Mucosa of gallbladder (tissue), 1 donor: ENCODE measurements at regions not wholly inside any gene's neighbourhood (a gene's known extent, or its start where the extent isn't known, plus 50 kb on each side); places are given as distances from the start of the nearest gene placed in this dataset.

Source experiments
- DNase-seq: peaks from one replicate; pipeline ENCODE4 v3.0.0-alpha.2; 2020; ENCODE audit warnings: low spot score
- donor health status: DM: no; HTN: no; CAD: no.

DNA sequence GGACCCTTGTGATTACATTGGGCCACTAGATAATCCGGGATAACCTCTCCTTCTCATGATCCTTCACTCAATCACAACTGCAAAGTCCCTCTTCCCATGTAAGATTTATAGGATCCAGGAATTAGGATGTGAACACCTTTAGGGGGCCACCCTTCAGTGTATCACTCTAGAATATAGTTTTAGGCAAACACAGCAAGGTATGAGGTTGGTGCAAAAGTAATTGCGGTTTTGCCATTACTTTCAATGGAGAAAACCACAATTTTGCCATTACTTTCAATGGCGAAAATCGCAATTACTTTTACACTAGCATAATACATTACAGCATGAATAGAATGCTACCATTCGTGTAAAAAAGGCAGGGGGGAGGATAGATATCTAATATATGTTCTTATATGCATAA, 104.0 kb downstream of the BAMBI start:
- DNase-seq, result no peak

DNA sequence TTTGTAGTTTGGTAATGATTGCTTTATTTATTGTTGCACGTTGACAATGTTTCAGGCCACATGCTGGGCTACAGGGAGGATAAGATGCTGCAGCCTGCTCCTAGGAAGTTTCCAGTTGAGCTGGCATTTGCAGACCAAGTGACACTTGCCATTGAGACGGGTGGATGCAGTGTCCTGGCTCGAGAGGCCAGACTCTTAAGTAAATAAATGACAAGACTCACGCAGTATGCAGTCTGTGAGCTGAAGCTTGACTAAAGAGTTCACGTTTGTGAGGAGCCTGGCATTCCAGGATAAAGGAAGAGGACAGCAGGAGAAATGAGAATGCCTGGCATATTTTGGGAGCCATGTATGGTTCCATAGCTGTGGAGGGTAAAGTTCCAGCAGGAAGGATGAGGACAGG, 105.8 kb downstream of the BAMBI start:
- DNase-seq, result no peak

DNA sequence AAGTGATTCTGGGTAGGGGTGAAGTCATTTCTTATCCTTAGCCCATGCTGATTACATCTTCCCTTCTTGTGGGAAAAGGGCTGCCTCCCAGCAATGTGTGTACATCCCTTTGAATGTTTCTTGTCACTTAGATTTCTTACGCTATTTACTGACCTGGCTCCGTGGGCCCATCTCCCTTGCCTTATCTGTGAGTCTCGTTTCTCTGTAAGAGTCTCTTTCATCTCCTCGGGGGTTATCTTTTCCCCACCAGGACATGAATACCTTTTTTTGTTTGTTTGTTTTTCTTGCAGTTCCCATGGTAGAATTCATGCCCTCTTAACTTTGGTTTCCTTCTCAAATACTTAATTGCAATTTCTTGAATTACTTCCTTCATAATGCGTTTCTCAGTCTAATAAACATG, 107.7 kb downstream of the BAMBI start:
- no peak for DNase-seq

DNA sequence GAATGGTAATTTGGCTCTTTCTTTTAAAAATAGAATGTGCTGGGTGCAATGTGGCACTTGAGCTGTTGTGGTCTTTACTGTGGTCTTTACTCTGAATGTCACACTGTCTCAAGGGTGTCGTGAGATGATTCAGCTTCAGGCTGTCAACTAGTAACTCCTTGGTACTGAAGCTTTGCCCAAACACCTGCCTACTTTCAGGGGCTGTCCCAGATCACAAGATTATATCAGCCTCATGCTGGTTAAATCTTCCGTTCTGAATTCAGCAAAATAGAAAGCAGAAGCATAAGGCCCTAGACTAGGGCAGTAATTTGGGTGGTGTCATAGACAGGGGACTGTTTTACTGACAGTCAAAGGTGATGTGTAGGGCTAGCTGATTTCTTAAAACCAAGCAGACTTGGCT, 110.9 kb downstream of the BAMBI start:
- DNase-seq, result no peak

DNA sequence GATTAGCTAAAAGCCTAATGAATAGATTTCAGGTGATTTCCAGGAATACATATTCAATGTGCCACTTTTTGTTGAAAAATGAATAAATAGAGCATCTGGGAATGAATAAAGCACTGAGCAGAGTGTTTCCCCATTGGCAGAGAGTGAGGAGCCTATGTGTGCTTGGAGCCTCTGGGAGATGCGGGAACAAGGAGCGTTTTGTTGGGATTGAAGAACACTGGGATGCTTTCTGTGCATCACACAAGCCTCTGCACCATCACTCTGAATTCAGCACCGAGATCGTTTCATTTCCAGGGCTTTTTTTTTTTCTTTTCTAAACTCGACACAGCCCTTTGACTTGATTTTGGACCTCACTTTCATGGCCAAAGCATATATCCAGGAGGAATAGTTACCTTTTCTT, 111.4 kb downstream of the BAMBI start:
- DNase-seq, result no peak

DNA sequence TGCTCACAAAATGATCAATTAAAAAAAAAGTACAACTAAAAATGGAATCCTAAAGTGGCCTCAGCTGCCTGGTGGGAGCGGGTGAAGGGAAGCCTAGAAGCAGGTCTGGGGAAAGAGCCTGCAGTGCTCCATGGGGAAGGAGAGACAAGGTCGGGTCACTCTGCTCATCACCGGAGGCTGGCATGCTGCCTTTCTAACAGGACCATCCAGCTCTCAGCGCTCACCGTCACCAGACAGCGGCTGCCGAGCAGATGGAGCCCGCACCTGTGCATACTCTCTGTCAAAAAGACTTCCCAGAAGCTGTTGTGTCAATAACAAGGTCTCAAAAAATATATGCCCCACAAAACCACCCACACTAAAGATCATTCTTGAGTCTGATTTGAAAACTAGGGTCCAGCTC, 112.8 kb downstream of the BAMBI start:
- DNase-seq, result no peak

DNA sequence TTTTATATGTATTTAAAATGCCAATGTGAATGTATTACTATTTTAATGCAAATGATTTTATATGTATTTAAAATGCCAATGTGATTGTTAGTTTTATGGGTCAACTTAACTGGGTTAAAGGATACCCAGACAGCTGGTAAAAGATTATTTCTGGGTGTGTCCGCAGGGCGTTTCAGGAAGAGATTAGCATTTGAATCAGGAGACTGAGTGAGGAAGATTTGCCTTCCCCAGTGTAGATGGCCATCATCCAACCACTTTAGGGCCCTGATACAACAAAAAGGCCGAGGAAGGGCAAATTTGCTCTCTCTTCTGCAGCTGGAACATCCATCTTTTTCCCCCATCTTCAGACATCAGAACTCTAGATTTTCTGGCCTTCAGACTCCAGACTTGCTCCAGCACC, 116.2 kb downstream of the BAMBI start:
- no peak for DNase-seq

DNA sequence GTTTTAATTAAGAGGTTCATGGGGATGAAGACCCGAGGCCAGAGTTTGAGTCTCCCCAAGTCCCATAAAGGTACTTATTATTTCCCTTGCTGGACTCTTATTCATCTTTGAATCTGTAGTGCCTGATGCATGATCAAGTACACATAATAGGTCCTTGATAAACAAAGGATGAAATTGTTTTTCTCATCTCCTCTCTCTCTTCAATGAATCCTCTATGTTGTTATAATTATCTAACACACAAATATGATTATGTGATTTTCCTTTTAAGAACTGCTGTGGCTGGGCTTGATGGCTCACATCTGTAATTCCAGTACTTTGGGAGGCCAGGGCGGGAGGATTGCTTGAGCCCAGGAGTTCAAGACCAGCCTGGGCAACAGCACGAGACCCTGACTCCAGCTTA, 117.7 kb downstream of the BAMBI start:
- DNase-seq, result no peak

DNA sequence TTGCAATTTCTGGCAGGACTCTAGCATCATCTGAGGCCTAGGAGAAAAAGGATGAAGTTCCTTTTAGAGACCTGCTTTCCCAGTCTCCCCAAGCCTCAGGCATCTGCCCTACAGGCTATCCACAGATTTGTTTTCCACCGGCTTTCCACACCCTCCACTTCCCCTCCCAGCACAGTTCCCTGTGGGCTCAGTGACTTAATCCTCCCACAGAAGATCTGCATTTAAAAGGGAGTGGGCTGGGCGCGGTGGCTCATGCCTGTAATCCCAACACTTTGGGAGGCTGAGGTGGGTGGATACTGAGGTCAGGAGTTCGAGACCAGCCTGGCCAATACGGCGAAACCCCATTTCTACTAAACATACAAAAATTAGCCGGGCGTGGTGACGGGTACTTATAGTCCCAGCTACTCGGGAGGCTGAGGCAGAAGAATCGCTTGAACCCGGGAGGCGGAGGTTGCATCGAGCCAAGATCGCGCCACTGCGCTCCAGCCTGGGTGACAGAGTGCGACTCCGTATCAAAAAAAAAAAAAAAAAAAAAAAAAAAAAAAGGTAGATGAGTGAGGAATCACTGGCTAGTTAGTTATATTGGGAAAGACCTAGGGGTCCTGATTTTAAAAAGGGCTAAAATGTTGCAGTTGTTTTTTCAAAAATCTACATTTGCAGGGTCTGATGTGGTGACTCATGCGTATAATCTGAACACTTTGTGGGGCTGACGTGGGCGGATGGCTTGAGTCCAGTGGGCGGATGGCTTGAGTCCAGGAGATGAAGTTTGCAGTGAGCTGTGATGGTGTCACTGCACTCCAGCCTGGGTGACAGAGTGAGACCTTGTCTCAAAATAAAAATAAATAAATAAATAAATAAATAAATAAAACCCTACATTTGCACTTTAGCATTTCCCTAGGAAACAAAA, 119.5 kb downstream of the BAMBI start:
- peak; percentile 23 for DNase-seq

DNA sequence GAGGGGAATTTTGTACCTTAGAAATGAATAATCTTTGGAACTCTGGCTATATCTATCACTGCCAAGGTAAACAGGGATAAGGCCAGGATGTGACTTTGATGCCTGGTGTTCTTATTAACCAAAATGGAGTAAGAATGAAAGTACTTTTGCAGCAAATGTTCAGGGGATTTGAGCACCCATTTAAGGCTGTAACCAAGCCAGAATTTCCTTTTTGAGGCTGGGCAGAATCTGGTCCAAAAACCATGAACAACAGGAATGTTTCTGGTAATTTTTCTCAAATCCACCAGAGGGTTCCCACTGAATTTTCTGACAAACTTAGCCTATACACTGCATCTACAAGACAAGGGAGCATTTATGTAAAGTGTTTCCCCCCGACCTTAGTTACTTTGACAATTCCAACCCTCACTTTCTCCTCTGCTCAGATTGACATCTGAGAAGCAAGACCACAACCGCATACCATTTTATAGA, 120.6 kb downstream of the BAMBI start:
- no peak for DNase-seq

DNA sequence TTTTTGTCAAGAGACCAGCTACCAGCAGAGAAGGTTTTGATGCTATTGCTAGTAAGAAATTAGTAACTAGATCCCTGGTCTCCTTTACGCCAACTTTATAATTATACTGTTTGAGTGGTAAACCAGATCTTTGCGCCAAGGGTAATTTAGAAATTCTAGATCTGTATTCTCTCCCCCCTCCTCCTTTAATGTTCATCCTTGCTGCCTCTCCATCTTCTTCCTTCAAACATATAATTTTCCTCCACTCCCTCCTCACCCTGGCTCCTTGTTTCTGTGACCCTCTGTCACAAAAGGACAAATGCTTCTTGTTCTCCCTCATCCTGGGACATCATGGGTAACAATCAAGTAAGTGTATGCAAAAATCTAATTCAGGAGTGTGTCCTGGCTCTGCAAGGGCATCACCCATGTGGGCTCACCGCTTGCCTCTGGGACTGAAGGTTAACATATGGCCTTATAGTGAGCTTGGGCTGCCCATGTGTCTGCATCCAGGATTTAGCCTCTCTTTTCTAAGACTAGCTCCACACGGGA, 121.2 kb downstream of the BAMBI start:
- no peak for DNase-seq

DNA sequence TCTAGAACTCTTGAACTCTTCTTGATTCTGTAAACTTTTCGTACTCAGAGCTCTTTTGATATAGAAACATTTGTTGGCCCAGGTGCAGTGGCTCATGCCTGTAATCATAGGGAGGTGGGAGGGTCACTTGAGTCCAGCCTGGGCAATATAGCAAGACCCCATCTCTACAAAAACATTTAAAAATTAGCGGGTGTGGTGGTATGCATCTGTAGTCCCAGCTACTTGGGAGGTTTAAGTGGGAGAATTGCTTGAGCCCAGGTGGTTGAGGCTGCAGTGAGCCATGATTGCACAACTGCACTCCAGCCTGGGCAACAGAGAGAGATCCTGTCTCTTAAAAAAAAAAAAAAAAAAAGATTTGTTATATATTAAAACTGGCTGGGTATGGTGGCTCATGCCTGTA, 121.6 kb downstream of the BAMBI start:
- DNase-seq, result no peak

DNA sequence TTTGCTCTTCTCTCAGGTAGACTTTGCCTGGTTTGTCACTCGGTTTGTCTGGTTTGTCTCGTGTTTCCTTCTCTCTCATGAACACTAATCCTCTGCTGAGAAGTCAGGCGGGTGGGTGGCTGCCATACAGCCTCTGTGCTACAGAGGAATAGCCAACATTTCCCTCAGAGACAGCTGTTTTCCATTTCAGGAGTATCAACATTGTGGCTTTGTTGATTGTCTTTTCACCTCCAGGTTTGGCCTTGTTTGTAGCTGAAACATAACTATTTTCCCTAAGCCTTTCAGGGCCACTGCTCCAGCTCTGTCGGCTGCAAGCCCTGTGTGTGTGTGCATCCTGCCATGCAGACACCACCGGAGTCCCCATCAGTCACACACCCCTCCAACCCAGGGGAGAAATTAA, 122.8 kb downstream of the BAMBI start:
- DNase-seq, result no peak

DNA sequence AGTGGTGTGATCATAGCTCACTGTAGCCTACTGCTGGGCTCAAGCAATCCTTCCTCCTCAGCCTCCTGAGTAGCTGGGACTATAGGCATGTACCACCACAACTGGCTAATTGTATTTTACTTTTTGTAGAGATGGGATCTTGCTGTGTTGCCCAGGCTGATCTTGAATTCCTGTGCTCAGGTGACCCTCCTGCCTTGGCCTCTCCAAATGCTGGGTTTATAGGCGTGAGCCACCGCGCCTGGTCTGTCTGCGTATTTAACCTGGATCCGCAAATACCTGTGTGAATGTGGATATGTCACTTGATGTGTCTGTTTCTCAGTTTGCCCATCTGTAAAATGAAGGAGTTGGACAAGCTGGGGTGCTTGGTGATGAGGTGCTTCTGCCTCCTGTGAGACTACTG, 123.9 kb downstream of the BAMBI start:
- DNase-seq, result no peak

DNA sequence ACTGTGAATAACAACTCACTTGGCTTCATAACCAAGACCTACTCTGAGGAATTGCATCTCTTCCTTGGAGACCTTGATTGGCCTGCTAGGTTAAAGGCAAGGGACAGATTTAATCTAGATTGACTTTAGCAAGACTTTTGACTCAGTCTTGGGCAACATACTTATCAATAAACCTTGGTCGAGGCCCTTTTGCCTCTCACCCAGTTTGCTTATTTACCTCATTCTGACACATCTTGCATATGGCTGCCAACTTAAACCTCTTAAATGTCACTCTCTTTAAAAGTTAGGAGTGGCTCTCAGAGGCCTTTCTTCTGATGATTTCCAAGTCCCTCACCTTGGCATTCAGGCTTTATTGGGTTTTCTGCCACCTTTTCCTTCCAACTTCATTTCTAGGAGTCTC, 124.5 kb downstream of the BAMBI start:
- no peak for DNase-seq

DNA sequence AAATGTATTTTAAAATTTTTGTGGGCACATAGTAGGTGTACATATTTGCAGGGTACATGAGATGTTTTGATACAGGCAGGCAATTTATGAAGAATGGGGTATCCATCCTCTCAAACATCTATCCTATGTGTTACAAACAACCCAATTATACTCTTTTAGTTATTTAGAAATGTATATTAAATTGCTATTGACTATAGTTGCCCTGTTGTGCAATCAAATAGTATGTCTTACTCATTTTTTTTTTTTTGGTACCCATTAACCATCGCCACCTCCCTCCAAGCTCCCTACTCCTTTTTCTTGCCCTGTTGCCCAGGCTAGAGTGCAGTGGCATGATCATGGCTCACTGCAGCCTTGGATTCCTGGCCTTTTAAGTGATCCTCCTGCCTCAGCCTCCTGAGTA, 128.1 kb downstream of the BAMBI start:
- no peak for DNase-seq

DNA sequence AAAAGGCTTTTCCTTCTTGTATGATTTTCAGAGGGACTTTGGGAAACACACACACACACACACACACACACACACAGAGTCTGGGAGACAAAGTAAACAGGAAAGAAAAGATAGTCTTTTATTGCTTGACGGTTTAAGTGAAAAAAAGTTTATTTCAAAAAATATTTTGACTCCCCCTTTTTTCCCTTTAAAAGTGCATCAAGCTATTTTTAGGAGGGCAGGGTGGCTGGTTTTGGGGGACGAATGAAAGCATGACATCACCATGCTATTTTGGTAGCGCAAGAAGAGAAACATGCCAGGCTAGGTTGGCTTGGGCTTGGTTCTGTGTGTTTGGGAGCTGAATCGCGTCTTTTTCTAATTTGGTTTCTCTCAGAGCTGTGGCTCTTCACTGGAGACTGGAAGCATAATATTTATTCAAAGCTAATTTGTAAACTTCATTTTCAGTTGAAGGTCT, 129.2 kb downstream of the BAMBI start:
- DNase-seq, result no peak

DNA sequence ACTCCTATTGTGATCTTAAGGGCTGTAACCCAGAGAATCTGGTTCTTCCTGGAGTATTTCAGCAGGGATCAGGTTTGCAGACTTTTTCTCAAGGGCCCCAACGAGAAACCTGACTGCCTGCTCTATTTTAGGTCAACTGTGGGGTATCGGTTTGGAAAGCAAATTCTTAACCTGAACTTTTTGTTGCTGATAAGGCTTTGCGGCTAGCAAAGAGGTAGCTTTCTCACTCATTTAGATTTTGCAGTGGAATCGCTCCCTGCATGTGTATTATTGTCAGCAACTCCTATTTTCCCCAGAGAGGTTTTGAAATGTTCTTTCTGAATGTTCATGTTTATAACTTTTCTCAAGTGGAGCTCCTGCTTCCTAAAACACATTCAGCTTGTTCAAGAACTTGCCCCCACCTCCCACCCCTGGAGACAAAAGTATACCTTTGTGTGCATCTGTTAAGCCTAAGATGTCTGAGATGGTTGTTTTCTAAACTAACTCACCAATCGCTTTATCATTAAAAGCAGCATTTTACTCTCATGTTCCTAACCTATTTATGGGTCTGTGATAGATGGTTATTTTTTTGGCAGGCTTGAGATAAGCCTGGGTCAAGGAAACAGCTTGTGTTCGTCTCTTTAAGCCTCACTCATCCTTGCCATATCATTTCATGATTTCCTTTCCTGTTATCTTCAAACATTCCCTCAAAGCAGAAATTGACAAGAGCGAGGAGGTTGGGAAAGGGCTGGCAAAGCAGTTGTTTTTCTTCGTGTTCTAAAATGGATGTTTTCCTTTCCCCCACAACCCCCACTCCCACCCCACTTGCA, 129.8 kb downstream of the BAMBI start:
- DNase-seq, result no peak

DNA sequence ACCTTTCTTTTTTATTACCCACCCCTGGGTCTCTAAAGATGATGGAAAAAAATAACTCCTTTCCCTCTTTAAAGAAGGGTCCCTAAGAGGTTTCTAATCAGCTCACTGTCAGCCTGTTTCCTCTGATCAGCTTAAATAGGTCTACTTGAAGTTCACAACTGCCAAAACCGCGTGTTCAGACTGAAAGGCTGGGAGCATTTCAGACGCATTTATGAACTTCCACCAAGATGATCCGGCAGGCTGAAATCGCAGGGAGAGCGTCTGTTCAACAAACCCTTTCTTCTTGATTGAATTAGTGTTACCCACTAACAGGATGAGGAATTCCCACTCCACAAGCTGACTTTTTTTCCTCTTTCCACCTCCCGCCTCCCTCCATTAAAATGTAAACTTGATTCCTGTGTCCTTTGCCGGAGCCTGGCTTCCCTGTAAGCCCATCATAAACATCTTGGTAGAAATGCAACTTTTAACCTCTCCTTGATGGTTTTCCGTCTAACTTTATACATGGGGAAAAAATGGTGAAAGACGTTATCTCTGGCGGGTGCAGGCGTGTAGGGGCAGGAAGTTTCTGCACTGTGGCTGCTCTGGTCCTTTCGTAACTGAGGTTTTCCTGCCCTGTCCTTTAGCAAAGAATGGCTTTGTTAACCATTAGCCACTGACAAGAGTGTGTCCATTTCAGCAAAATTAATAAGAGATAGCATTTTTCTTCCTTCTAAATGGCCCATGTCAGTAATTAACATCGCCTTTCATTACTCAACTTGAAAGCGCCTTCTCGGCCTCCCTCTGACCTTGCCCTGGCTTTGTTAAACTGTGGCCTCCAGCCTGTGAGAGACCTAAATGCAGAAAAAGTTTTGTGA, 130.7 kb downstream of the BAMBI start:
- no peak for DNase-seq

DNA sequence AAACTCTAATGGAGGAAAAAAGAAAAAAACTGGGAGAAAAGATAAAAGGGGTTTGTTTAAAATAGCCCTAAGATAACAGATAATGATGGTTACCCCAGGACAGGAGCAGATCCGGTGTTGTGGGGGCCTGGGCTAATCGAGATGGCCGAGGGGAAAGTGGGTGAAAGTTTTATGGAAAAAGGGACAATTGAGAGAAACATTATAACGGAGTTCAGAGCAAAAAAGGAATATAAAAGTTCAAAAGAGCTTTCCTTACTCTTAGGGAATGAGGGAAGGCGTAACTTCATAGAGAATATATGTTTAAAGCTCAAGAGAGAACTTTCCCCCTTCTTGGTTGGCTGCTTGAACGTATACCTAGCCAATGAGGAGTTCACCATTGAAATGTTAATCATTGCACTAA, 131.4 kb downstream of the BAMBI start:
- no peak for DNase-seq

DNA sequence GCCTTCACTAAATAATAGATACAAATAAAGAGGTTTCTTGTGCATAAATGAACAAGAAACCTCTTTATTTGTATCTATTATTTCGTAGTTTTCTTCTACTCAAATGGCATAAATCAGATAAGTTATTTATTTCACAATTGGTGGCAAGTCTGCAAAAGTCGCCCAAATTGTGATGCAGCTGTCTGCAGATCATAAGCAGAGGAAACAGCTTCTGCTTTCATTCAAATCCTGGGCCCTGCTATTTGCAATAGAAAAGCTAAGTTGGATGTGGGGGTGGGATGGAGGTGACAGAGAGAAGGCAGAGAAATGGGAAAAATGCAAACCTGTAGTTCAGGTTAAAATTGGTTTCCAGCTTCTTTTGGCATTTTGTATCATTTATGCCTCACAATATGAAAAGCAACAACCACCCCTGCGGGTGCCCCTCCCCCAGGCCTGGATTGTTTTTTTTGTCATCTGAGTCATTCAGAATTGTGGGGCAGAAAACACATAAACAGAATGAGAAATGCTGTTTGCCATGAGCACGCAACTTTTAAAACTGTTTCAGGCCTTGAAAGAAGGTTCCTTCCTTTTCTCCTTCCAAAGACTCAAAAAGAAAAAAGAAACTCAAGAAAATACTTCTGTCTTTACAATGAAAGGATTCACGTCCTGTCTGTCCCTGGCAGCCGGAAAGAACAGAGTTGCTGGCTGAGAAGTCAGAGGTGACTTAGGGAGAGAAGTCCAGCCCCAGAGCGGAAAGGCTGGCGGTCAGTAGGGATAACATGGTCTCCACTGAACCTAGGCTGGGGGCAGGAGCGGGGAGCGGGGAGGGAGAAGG, 132.9 kb downstream of the BAMBI start:
- no peak for DNase-seq
